ENCODE measurements at regions not wholly inside any gene's neighbourhood (a gene's known extent, or its start where the extent isn't known, plus 50 kb on each side); places are given as distances from the start of the nearest gene placed in this dataset.

DNA sequence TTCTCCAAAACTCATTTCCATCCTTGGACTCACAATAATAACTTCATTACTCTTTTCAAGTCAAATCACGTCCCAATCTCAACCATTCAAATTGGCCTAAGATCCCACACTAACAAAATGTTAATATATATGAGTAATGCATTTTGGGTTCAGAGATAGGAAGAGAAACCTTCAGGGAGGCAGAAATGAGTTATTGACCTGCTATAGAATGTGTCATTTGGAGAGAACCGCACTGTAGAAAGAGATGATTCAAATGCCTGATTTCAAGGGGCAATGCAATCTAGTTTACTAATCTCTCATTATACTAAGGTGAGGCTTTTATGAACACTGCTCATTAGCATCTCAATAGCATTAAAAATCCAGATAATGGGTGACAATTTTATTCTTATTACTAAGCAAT, 1595.0 kb upstream of the GOT2 start:
- no peak overlapping the region for H3K4me3 ChIP-seq
- no peaks in the 10 kb centered on the region for H3K4me1 ChIP-seq (ENCODE audit: low read depth)
- TF ChIP-seq, protein P1, sequence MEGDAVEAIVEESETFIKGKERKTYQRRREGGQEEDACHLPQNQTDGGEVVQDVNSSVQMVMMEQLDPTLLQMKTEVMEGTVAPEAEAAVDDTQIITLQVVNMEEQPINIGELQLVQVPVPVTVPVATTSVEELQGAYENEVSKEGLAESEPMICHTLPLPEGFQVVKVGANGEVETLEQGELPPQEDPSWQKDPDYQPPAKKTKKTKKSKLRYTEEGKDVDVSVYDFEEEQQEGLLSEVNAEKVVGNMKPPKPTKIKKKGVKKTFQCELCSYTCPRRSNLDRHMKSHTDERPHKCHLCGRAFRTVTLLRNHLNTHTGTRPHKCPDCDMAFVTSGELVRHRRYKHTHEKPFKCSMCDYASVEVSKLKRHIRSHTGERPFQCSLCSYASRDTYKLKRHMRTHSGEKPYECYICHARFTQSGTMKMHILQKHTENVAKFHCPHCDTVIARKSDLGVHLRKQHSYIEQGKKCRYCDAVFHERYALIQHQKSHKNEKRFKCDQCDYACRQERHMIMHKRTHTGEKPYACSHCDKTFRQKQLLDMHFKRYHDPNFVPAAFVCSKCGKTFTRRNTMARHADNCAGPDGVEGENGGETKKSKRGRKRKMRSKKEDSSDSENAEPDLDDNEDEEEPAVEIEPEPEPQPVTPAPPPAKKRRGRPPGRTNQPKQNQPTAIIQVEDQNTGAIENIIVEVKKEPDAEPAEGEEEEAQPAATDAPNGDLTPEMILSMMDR (IDR thresholded peaks at IDR 0.05), result no peak
- no peak for ATAC-seq
- no peak for DNase-seq
- intact Hi-C loops (cut with DNase I, micrococcal nuclease), result no loop called here
- no peaks in the 10 kb centered on the region for H3K36me3 ChIP-seq (ENCODE audit: low read depth)
- peaks cover 36% of the 10 kb centered on the region for H3K9me3 ChIP-seq

DNA sequence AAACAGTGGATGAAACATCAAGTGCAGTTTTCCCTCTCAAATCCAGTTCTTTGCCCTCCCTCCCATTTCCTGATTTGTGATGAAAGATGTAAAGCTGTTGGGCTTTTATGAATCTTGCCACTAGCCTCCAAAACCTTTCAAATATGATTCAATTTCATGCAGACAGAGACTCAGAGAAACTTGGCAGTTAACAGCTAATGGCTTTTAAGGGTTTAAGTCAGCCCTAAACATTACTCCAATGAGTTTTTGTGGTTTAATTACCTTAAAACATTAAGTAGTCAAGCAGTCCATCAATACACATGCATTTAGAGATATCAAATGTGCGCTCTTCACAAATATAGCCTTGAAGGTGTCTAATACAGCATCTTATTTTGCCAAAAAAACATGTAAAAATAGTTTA, 1594.0 kb upstream of the GOT2 start:
- DNase-seq (no peak), ATAC-seq (no peak)
- TF ChIP-seq, protein P1 (IDR thresholded peaks at IDR 0.05), result no peak
- Histone ChIP-seq H3K9me3 (peaks cover 34% of the 10 kb centered on the region), H3K36me3 (ENCODE audit: low read depth) (no peaks in the 10 kb centered on the region), H3K4me3 (no peak overlapping the region), H3K4me1 (ENCODE audit: low read depth) (no peaks in the 10 kb centered on the region)
- intact Hi-C loops (cut with DNase I, micrococcal nuclease), result no loop called here

DNA sequence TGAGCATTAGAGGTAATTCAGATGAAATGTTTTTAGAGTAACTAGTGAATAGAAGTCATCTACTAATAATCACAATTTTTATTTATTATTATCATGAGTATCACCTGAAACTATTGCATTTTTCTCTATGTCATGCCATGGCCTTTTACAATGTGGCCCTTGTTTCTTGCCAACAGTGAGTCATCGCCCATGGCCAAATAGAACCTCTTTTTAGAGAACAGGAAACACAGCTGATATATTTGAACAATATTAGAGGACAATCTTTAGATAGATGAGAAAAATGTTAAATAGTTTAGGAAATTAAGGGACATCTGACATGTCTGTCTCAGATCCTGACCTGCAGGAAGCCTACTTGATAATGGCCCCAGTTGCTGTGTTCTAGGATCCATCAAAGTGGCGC, 1584.4 kb upstream of the GOT2 start:
- intact Hi-C loops (cut with DNase I, micrococcal nuclease), result no loop called here
- DNase-seq, result no peak
- Histone ChIP-seq H3K36me3 (ENCODE audit: low read depth) (no peaks in the 10 kb centered on the region), H3K4me1 (ENCODE audit: low read depth) (no peaks in the 10 kb centered on the region), H3K4me3 (no peak overlapping the region), H3K9me3 (peaks cover 59% of the 10 kb centered on the region)
- ATAC-seq, result no peak
- TF ChIP-seq, protein P1 (IDR thresholded peaks at IDR 0.05), result no peak

DNA sequence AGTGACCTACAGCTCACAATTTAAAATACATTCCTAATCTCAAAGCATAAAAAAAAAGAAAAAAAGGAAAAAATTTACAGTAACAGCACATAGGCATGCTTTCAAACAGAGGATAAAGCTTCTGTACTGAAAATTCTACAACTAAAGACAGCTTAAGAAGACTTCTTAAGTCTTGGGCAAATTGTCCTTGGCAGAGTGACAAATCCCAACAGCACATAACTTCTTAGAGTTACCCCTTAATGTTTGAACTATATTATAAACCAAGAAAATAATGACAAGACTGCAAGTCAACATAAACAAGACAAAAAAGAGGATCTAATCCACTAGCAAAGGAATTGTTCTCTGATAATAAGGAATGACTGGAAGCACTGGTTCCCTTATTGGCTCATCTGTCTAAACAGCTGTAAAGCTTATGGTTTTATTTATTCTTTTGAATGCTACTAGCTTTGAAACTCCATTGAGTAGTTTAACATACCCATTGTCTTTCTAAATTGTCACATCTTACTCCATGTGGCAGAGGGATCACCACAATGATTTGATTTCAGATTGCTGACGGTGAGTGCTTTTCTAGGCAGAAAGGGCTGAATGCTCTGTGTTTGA, 1576.8 kb upstream of the GOT2 start:
- no peak for DNase-seq
- H3K4me3 ChIP-seq, result no peak overlapping the region
- TF ChIP-seq, protein P1 (IDR thresholded peaks at IDR 0.05), result no peak

DNA sequence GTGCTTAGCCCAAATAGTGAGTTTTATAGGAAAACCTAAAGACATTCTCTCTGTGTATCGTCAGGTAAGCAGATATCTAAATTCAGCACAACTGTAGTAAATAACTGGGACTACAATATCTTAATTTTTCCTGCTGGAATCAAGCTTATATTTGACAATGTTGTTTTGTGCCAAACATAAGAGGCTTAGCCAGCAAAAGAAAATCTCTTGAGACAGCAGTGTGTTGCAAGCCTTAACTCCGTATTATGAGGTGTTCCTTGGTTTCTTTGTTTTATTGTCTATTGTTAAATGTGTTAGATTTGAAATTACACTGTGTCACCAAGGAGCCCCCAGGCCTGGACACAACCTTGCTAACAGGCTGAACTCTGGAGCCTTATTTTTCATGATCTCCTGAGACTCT, 1570.6 kb upstream of the GOT2 start:
- no peak for ATAC-seq
- Histone ChIP-seq H3K9me3 (peaks cover 60% of the 10 kb centered on the region), H3K4me3 (no peak overlapping the region), H3K4me1 (ENCODE audit: low read depth) (no peaks in the 10 kb centered on the region), H3K36me3 (ENCODE audit: low read depth) (no peaks in the 10 kb centered on the region)
- DNase-seq, result no peak
- TF ChIP-seq, protein P1 (IDR thresholded peaks at IDR 0.05), result no peak
- intact Hi-C loops (cut with DNase I, micrococcal nuclease), result no loop called here

More for the DNA sequence above, 1576.8 kb upstream of the GOT2 start:
- Histone ChIP-seq H3K4me1 (ENCODE audit: low read depth) (no peaks in the 10 kb centered on the region), H3K36me3 (ENCODE audit: low read depth) (no peaks in the 10 kb centered on the region), H3K9me3 (peaks cover 40% of the 10 kb centered on the region)
- ATAC-seq, result no peak
- intact Hi-C loops (cut with DNase I, micrococcal nuclease), result no loop called here

DNA sequence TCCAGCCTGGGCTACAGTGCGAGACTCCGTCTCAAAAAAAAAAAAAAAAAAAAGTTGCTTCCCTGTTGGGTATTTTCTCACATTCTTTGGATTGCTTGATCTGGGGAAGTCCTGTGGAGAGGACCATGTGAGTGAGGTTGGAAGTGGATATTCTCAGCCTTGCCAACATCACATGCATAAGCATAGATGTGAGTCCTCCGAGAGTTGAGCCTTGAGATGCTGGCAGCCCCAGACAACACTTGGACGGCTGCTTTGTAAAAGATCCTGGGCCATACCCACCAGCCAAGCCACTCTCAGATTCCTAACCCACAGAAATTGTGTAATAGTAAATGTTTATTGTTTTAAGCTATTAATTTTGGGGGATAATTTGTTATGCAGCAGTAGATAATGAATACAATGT, 1570.0 kb upstream of the GOT2 start:
- DNase-seq, result no peak
- TF ChIP-seq, protein P1 (IDR thresholded peaks at IDR 0.05), result no peak
- H3K4me1 ChIP-seq (ENCODE audit: low read depth), result no peaks in the 10 kb centered on the region
- no peak overlapping the region for H3K4me3 ChIP-seq
- peaks cover 58% of the 10 kb centered on the region for H3K9me3 ChIP-seq
- intact Hi-C loops (cut with DNase I, micrococcal nuclease), result no loop called here
- no peaks in the 10 kb centered on the region for H3K36me3 ChIP-seq (ENCODE audit: low read depth)
- no peak for ATAC-seq

Data from mucosa of descending colon (tissue), 3 donors.